NAMALWA (cell line): ENCODE measurements at regions not wholly inside any gene's neighbourhood (a gene's known extent, or its start where the extent isn't known, plus 50 kb on each side); places are given as distances from the start of the nearest gene placed in this dataset.
"Not testable (repeated sequence)": the region's sequence is repeated elsewhere in the genome, so short reads cannot be mapped to it uniquely, and the experiment has no call there.

ENCODE experiments used
- DNase-seq: peaks from one replicate; pipeline ENCODE4 v3.0.0-alpha.2; 2015; ENCODE audit warnings: low spot score

GRCh38 chr15:58361273-58361759, 70.5 kb upstream of the LIPC start:
- no peak for DNase-seq

GRCh38 chr15:58362262-58362922, 69.4 kb upstream of the LIPC start:
- no peak for DNase-seq

- not testable (repeated sequence) for DNase-seq
Observed at GRCh38 chr15:58363118-58363517, 68.7 kb upstream of the LIPC start.

- DNase-seq = not testable (repeated sequence)
Observed at GRCh38 chr15:58363673-58364072, 68.1 kb upstream of the LIPC start.

- DNase-seq = not testable (repeated sequence)
Observed at GRCh38 chr15:58365098-58365497, 66.7 kb upstream of the LIPC start.

- no peak for DNase-seq
Observed at GRCh38 chr15:58369261-58369701, 62.5 kb upstream of the LIPC start.

GRCh38 chr15:58369956-58370355, 61.8 kb upstream of the LIPC start:
- DNase-seq = no peak

GRCh38 chr15:58374147-58374546, 57.6 kb upstream of the LIPC start:
- no peak for DNase-seq

GRCh38 chr15:58377193-58377592, 54.6 kb upstream of the LIPC start:
- no peak for DNase-seq

- no peak for DNase-seq
Observed at GRCh38 chr15:58378241-58379085, 53.3 kb upstream of the LIPC start.

- not testable (repeated sequence) for DNase-seq
Observed at GRCh38 chr15:58379454-58379853, 52.3 kb upstream of the LIPC start.

- DNase-seq = no peak
Observed at GRCh38 chr15:58380280-58380945, 51.4 kb upstream of the LIPC start.

- DNase-seq = no peak
Observed at GRCh38 chr15:58381697-58382096, 50.1 kb upstream of the LIPC start.
